GM12873 (cell line): ENCODE measurements at regions not wholly inside any gene's neighbourhood (a gene's known extent, or its start where the extent isn't known, plus 50 kb on each side); places are given as distances from the start of the nearest gene placed in this dataset.

Source experiments
- TF ChIP-seq, protein P1 (sequence below): IDR thresholded peaks from 2 replicates; pipeline ENCODE4 v1.5.1; 2012; ENCODE audit warnings: low read depth, mild to moderate bottlenecking, moderate library complexity, low read length, control low read depth; ENCODE audit not compliant: insufficient read depth; ENCODE audit errors: missing control alignments

GRCh38 chr1:3983181-3983580 lies 83.1 kb upstream of the C1orf174 start:
- TF ChIP-seq, protein P1, sequence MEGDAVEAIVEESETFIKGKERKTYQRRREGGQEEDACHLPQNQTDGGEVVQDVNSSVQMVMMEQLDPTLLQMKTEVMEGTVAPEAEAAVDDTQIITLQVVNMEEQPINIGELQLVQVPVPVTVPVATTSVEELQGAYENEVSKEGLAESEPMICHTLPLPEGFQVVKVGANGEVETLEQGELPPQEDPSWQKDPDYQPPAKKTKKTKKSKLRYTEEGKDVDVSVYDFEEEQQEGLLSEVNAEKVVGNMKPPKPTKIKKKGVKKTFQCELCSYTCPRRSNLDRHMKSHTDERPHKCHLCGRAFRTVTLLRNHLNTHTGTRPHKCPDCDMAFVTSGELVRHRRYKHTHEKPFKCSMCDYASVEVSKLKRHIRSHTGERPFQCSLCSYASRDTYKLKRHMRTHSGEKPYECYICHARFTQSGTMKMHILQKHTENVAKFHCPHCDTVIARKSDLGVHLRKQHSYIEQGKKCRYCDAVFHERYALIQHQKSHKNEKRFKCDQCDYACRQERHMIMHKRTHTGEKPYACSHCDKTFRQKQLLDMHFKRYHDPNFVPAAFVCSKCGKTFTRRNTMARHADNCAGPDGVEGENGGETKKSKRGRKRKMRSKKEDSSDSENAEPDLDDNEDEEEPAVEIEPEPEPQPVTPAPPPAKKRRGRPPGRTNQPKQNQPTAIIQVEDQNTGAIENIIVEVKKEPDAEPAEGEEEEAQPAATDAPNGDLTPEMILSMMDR, result no peak

- TF ChIP-seq, protein P1, result no peak
Measured at GRCh38 chr1:3984586-3984985, 84.5 kb upstream of the C1orf174 start.

DNA sequence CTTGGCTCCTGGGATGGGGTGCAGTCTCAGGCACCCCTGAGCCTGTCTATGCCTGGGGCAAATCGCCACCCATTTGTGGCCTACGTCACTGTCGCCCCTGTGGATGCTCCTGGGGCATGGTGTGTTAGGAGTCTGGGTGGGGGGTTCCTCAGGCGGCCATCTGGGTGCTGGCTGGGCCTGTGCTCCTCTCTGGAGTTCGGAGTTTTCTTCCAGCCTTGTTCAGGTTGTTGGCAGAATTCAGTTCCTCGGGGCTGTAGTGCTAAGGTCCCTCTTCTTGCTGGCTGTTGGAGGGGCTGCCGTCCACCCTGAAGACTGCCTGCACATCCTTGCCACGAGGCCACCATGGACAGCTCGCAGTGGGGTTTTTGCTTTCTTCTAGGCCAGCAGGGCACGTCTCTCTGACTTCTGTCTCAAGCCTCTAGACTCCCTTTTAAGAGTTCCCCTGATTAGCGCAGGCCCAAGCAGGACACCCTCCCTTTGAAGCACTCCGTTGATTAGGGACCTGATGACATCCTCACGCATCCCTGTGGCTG lies 86.7 kb upstream of the C1orf174 start:
- TF ChIP-seq, protein P1, result no peak

GRCh38 chr1:3987669-3988235 lies 87.7 kb upstream of the C1orf174 start:
- TF ChIP-seq, protein P1, result no peak

GRCh38 chr1:3988431-3988830 lies 88.4 kb upstream of the C1orf174 start:
- TF ChIP-seq, protein P1, result no peak

DNA sequence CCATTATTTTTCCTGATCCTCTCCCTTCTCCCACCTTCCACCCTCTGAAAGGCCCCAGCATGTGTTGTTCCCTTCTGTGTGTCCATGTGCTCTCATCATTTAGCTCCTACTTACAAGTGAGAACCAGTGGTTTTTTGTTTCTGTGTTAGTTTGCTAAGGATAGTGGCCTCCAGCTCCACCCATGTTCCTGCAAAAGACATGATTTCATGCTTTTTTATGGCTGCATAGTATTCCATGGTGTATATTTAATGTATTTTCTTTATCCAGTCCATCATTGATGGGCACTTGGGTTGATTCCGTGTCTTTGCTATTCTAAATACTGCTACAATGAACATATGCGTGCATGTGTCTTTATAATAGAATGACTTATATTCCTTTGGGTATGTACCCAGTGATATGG lies 89.4 kb upstream of the C1orf174 start:
- TF ChIP-seq, protein P1, result no peak

DNA sequence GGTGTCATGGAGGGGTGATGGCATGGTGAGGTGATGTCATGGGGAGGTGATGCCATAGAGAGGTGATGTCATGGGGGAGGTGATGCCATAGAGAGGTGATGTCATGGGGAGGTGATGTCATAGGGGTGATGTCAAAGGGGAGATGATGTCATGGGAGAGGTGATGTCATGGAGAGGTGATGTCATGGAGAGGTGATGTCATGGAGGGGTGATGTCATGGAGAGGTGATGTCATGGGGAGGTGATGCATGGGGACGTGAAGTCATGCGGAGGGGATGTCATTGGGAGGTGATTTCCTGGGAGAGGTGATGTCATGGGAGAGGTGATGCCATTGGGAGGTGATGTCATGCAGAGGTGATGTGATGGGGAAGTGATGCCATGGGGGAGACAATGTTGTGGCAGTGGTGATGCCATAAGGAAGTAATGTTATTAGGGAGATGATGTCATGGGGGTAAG lies 92.1 kb upstream of the C1orf174 start:
- TF ChIP-seq, protein P1, result no peak
